ENCODE measurements at regions not wholly inside any gene's neighbourhood (a gene's known extent, or its start where the extent isn't known, plus 50 kb on each side); places are given as distances from the start of the nearest gene placed in this dataset.
"Not testable (repeated sequence)": the region's sequence is repeated elsewhere in the genome, so short reads cannot be mapped to it uniquely, and the experiment has no call there.

DNA sequence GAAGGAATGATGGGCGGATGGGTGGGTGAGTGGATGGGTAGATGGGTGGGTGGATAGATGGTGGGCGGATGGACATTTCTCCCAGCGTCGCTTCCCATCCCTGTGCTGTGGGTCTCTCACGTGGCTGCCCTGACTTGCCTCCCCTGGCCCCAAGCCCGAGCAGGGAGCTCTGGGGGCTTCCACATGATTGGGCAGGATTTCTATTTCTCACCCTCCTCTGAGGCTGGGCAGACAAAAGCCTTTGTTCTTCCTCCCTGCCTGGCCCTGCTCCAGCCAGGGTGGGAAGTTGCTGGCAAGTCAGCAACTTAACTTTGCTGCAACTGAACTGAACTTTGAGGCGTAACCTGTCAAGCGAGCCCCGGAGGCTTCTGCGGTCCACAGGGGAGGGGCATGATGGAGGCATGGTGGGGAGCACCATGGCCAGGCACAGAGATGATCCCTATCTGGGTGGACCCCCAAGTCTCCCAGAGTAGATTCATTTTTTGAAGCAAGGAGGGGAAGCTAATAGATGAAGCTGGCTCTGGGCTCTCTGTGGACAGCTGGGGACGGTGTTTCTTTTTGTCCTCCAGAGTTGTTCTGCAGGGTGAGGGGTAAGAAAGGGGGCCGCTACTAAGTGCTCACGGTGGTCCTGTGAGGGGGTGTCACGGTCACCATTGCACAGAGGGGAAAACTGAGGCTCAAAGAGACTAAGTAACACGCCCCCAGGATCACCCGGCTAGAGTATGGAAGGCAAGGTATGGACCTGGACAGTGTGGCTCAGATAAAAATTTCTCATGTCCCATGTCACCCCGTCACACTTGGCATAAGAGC is 140.1 kb downstream of the CEBPB start:
- Histone ChIP-seq H3K27me3 (ENCODE audit: control insufficient read depth in 1 of 2, insufficient read depth in 2 of 2, low read length in 2 of 2) (no peaks in the 10 kb centered on the region), H3K4me1 (ENCODE audit: control insufficient read depth in 1 of 2, insufficient read depth in 2 of 2, low read length in 2 of 2) (peaks cover 24 to 33% of the 10 kb centered on the region in 2 donors), H3K4me3 (ENCODE audit: low read depth in 1 of 2, low read length in 2 of 2) (no peak overlapping the region), H3K9ac (ENCODE audit: low read depth in 1 of 2, low read length in 2 of 2) (no peak overlapping the region), H3K9me3 (ENCODE audit: control insufficient read depth in 1 of 2, low read length in 2 of 2) (no peaks in the 10 kb centered on the region), H3K36me3 (ENCODE audit: control insufficient read depth in 1 of 2, insufficient read depth in 2 of 2, low read length in 2 of 2) (no peaks in the 10 kb centered on the region), H3K27ac (ENCODE audit: low read depth, low read length) (no peak overlapping the region)

DNA sequence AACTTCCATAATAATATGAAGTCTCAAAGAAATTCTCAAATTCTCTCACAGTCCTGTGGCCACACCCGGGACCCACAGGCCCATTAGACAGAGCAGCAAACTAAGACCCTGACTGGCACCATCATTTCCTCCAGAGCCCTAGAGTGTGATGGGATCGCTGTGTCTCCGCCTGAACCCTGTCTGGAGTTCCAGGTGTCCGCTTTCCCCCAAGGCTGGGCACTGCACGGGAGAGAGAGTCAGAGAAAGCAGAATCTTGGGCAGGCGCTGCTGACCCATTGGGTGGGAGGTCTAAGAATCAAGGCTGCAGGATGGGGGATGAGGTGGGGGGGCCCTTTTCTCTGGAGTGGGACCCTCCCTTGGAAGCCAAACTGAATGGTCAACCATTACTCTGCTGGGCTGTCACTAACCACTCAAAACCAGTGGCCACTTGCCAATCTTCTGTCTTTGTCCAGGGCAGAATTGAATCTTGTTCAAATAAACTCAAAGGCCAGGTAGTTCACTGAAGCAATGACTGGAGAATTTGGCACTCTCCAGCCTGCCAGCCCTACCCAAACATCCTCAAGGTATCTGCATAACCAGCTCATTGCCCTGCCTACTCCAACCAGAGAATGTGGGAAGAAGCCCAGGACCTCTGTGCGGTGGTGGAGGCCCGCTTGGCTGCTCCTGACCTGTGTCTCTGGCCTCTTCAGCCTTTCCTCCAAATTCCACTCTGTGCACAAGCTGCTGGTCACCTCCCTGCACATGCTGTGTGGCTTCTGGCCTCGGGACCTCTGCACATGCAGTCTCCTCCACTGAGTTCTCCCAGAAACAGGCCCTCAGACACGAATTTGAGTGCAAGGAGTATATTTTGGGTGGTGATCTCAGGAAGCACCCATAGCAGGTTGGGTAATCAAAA is 141.1 kb downstream of the CEBPB start:
- Histone ChIP-seq H3K4me3 (ENCODE audit: low read depth in 1 of 2, low read length in 2 of 2) (no peak overlapping the region), H3K27ac (ENCODE audit: low read depth, low read length) (no peak overlapping the region), H3K9ac (ENCODE audit: low read depth in 1 of 2, low read length in 2 of 2) (no peak overlapping the region)

GRCh38 chr20:50332491-50332980 is 141.9 kb downstream of the CEBPB start:
- no peak overlapping the region for H3K9ac ChIP-seq (ENCODE audit: low read depth in 1 of 2, low read length in 2 of 2)
- peaks cover 26 to 33% of the 10 kb centered on the region in 2 donors for H3K4me1 ChIP-seq (ENCODE audit: control insufficient read depth in 1 of 2, insufficient read depth in 2 of 2, low read length in 2 of 2)
- no peaks in the 10 kb centered on the region for H3K27me3 ChIP-seq (ENCODE audit: control insufficient read depth in 1 of 2, insufficient read depth in 2 of 2, low read length in 2 of 2)
- H3K4me3 ChIP-seq (ENCODE audit: low read depth in 1 of 2, low read length in 2 of 2) = no peak overlapping the region
- H3K27ac ChIP-seq (ENCODE audit: low read depth, low read length) = no peak overlapping the region
- H3K9me3 ChIP-seq (ENCODE audit: control insufficient read depth in 1 of 2, low read length in 2 of 2) = no peaks in the 10 kb centered on the region
- H3K36me3 ChIP-seq (ENCODE audit: control insufficient read depth in 1 of 2, insufficient read depth in 2 of 2, low read length in 2 of 2) = no peaks in the 10 kb centered on the region

More for the DNA sequence above, 141.1 kb downstream of the CEBPB start:
- Histone ChIP-seq H3K4me1 (ENCODE audit: control insufficient read depth in 1 of 2, insufficient read depth in 2 of 2, low read length in 2 of 2) (peaks cover 24 to 33% of the 10 kb centered on the region in 2 donors), H3K27me3 (ENCODE audit: control insufficient read depth in 1 of 2, insufficient read depth in 2 of 2, low read length in 2 of 2) (no peaks in the 10 kb centered on the region), H3K9me3 (ENCODE audit: control insufficient read depth in 1 of 2, low read length in 2 of 2) (no peaks in the 10 kb centered on the region), H3K36me3 (ENCODE audit: control insufficient read depth in 1 of 2, insufficient read depth in 2 of 2, low read length in 2 of 2) (no peaks in the 10 kb centered on the region)

DNA sequence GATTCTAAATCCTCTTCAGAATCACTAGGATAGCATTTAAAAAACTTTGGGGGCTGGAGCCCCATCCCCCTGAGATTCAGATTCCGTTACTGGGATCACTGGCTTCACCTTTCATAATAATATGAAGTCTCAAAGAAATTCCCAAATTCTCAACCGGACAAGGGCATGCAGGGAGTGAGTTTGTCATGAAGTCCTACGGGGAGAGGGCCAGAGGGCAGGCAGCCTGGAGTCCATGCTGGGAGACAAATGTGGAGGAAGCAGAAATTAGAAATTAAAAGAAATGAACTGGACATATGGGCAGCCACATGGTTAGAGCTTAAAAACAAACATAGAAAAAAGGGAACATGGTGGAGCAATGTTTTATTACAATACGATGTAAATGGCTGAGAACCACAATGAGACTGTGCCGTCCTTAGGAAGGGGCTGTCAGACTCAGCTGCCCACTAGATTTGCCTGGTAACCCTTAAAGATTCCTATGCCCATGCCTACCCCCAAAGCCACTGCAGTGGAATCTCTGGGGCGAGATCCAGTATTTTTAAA is 142.6 kb downstream of the CEBPB start:
- no peaks in the 10 kb centered on the region for H3K36me3 ChIP-seq (ENCODE audit: control insufficient read depth in 1 of 2, insufficient read depth in 2 of 2, low read length in 2 of 2)
- H3K4me3 ChIP-seq (ENCODE audit: low read depth in 1 of 2, low read length in 2 of 2) = no peak overlapping the region
- H3K9ac ChIP-seq (ENCODE audit: low read depth in 1 of 2, low read length in 2 of 2) = no peak overlapping the region
- H3K27me3 ChIP-seq (ENCODE audit: control insufficient read depth in 1 of 2, insufficient read depth in 2 of 2, low read length in 2 of 2) = no peaks in the 10 kb centered on the region
- peaks cover 32 to 36% of the 10 kb centered on the region in 2 donors for H3K4me1 ChIP-seq (ENCODE audit: control insufficient read depth in 1 of 2, insufficient read depth in 2 of 2, low read length in 2 of 2)
- no peak overlapping the region for H3K27ac ChIP-seq (ENCODE audit: low read depth, low read length)
- H3K9me3 ChIP-seq (ENCODE audit: control insufficient read depth in 1 of 2, low read length in 2 of 2) = no peaks in the 10 kb centered on the region

- no peaks in the 10 kb centered on the region for H3K36me3 ChIP-seq (ENCODE audit: control insufficient read depth in 1 of 2, insufficient read depth in 2 of 2, low read length in 2 of 2)
- peaks cover 38 to 41% of the 10 kb centered on the region in 2 donors for H3K4me1 ChIP-seq (ENCODE audit: control insufficient read depth in 1 of 2, insufficient read depth in 2 of 2, low read length in 2 of 2)
- no peak overlapping the region for H3K27ac ChIP-seq (ENCODE audit: low read depth, low read length)
- H3K4me3 ChIP-seq (ENCODE audit: low read depth in 1 of 2, low read length in 2 of 2) = no peak overlapping the region
- no peak overlapping the region for H3K9ac ChIP-seq (ENCODE audit: low read depth in 1 of 2, low read length in 2 of 2)
- H3K27me3 ChIP-seq (ENCODE audit: control insufficient read depth in 1 of 2, insufficient read depth in 2 of 2, low read length in 2 of 2) = no peaks in the 10 kb centered on the region
- H3K9me3 ChIP-seq (ENCODE audit: control insufficient read depth in 1 of 2, low read length in 2 of 2) = no peaks in the 10 kb centered on the region
Measured at GRCh38 chr20:50333812-50334211, 143.2 kb downstream of the CEBPB start.

GRCh38 chr20:50334512-50334911 is 143.9 kb downstream of the CEBPB start:
- not testable (repeated sequence) for H3K9ac ChIP-seq (ENCODE audit: low read depth in 1 of 2, low read length in 2 of 2); H3K27me3 ChIP-seq (ENCODE audit: control insufficient read depth in 1 of 2, insufficient read depth in 2 of 2, low read length in 2 of 2); H3K4me3 ChIP-seq (ENCODE audit: low read depth in 1 of 2, low read length in 2 of 2); H3K27ac ChIP-seq (ENCODE audit: low read depth, low read length); H3K36me3 ChIP-seq (ENCODE audit: control insufficient read depth in 1 of 2, insufficient read depth in 2 of 2, low read length in 2 of 2); H3K9me3 ChIP-seq (ENCODE audit: control insufficient read depth in 1 of 2, low read length in 2 of 2)
- peaks cover 42 to 46% of the 10 kb centered on the region in 2 donors for H3K4me1 ChIP-seq (ENCODE audit: control insufficient read depth in 1 of 2, insufficient read depth in 2 of 2, low read length in 2 of 2)

GRCh38 chr20:50335105-50335504 is 144.5 kb downstream of the CEBPB start:
- Histone ChIP-seq H3K27ac (ENCODE audit: low read depth, low read length) (no peak overlapping the region), H3K9me3 (ENCODE audit: control insufficient read depth in 1 of 2, low read length in 2 of 2) (no peaks in the 10 kb centered on the region), H3K4me1 (ENCODE audit: control insufficient read depth in 1 of 2, insufficient read depth in 2 of 2, low read length in 2 of 2) (peaks cover 47 to 48% of the 10 kb centered on the region in 2 donors), H3K36me3 (ENCODE audit: control insufficient read depth in 1 of 2, insufficient read depth in 2 of 2, low read length in 2 of 2) (no peaks in the 10 kb centered on the region), H3K9ac (ENCODE audit: low read depth in 1 of 2, low read length in 2 of 2) (no peak overlapping the region), H3K27me3 (ENCODE audit: control insufficient read depth in 1 of 2, insufficient read depth in 2 of 2, low read length in 2 of 2) (no peaks in the 10 kb centered on the region), H3K4me3 (ENCODE audit: low read depth in 1 of 2, low read length in 2 of 2) (no peak overlapping the region)

- Histone ChIP-seq H3K9ac (ENCODE audit: low read depth in 1 of 2, low read length in 2 of 2) (no peak overlapping the region), H3K36me3 (ENCODE audit: control insufficient read depth in 1 of 2, insufficient read depth in 2 of 2, low read length in 2 of 2) (no peaks in the 10 kb centered on the region), H3K9me3 (ENCODE audit: control insufficient read depth in 1 of 2, low read length in 2 of 2) (no peaks in the 10 kb centered on the region), H3K27ac (ENCODE audit: low read depth, low read length) (no peak overlapping the region), H3K4me3 (ENCODE audit: low read depth in 1 of 2, low read length in 2 of 2) (no peak overlapping the region), H3K4me1 (ENCODE audit: control insufficient read depth in 1 of 2, insufficient read depth in 2 of 2, low read length in 2 of 2) (peaks cover 42 to 46% of the 10 kb centered on the region in 2 donors), H3K27me3 (ENCODE audit: control insufficient read depth in 1 of 2, insufficient read depth in 2 of 2, low read length in 2 of 2) (no peaks in the 10 kb centered on the region)
Measured at GRCh38 chr20:50335866-50336265, 145.2 kb downstream of the CEBPB start.

DNA sequence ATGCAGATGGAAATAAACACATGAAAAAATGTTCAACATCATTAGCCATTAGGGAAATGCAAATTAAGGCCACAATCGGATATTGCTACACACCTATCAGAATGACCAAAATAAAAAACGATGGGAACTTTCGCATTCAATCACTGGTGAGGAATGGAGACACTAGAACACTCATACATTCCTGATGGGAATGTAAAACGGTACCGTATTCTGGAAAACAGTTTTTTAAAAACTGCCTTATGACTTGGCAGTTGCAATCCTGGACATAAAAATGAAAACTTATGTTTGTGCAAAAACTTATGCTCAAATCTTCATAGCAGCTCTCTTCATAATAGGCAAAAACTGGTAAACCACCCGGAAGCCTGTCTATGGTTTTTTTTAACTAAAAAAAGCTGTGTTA is 146.0 kb downstream of the CEBPB start:
- H3K4me1 ChIP-seq (ENCODE audit: control insufficient read depth in 1 of 2, insufficient read depth in 2 of 2, low read length in 2 of 2) = peaks cover 34 to 43% of the 10 kb centered on the region in 2 donors
- no peaks in the 10 kb centered on the region for H3K36me3 ChIP-seq (ENCODE audit: control insufficient read depth in 1 of 2, insufficient read depth in 2 of 2, low read length in 2 of 2)
- H3K9me3 ChIP-seq (ENCODE audit: control insufficient read depth in 1 of 2, low read length in 2 of 2) = no peaks in the 10 kb centered on the region
- no peaks in the 10 kb centered on the region for H3K27me3 ChIP-seq (ENCODE audit: control insufficient read depth in 1 of 2, insufficient read depth in 2 of 2, low read length in 2 of 2)
- H3K4me3 ChIP-seq (ENCODE audit: low read depth in 1 of 2, low read length in 2 of 2) = no peak overlapping the region
- H3K27ac ChIP-seq (ENCODE audit: low read depth, low read length) = no peak overlapping the region
- H3K9ac ChIP-seq (ENCODE audit: low read depth in 1 of 2, low read length in 2 of 2) = no peak overlapping the region

All from duodenal mucosa (tissue), 2 donors.